CD4-positive, alpha-beta T cell treated with Interleukin-6 for 4 hours (primary cell): ENCODE measurements at regions not wholly inside any gene's neighbourhood (a gene's known extent, or its start where the extent isn't known, plus 50 kb on each side); places are given as distances from the start of the nearest gene placed in this dataset.

ENCODE experiments used
- DNase-seq: peaks from one replicate; pipeline ENCODE4 v3.0.0-alpha.2; 2020; ENCODE audit warnings: mixed read lengths

DNA sequence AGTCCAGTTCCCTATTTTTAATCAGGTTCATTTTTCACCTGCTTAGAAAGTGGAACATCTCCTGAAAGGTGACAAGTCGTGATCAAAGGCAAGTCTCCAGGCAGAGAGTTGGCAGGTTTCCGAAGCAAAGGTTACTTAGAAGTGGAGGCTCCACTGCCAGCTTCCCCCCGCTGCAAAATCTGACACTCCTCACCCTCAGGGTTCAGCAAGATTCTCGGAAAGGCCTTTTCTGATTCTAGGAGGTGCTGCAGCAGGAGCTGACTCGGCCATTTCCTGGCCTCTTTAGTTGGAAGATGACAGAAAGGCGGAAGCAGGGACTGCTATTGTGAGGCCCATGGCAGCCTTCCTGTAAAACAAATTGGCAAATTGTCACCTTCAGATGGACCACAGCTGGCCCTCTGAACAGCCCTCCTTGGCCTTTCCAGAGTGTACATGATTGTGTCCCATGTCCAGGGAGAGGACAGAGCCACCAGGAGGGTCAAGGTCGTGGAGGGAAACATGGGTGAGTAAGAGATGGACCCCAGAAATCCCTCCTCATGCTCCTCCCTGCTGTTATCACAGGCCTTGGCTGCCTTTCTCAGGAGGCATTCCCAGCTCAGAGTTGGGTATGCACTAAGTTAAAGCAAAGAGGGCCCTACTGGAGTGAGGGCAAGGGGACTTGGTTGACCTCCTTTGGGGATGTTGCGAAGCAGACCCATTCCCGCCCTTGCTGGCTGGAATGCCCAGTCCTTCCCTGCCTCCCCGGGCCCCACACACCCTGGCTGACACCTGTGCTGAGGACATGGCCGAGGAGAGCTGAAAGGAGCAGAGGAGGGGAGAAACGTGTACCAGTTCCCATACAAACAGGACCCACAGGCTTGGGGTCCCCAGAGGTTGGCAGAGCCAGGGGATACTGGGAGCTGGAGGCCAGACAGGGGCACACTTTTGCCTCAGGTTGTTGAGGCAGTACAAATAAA lies 115.5 kb upstream of the IRF2BP2 start:
- peak; percentile 69 for DNase-seq

DNA sequence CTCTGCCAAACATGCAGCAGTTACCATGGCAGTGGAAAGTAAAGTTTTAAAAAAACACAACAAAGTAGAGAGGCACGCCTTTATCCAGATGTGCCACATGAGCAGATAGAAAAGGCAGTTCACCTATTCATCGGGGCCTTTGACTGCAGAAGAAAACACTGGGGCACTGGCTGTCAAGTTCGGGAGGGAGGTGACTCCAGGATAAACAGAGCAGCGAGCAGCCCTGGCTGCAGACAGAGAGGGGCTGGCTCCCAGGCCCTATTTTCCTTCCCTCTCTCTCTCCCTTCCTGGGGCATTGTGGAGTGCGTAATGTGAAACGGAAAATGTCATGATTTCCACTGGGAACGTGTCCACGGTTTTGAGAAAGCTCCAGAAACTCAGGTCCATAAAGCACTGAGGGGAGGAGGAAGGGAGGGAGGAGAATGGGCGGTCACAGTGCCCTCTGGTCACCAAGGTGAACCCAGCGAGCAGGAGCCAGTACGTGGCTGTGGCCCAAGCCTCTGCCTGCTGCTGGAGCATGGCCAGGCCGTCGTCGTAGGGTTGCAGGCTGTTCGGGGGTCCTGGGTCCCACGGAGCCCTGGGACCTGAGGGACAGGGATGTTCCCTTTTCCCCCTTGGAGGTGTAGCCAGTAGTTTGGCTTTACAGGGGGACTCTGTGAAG lies 114.7 kb upstream of the IRF2BP2 start:
- peak; percentile 28 for DNase-seq

DNA sequence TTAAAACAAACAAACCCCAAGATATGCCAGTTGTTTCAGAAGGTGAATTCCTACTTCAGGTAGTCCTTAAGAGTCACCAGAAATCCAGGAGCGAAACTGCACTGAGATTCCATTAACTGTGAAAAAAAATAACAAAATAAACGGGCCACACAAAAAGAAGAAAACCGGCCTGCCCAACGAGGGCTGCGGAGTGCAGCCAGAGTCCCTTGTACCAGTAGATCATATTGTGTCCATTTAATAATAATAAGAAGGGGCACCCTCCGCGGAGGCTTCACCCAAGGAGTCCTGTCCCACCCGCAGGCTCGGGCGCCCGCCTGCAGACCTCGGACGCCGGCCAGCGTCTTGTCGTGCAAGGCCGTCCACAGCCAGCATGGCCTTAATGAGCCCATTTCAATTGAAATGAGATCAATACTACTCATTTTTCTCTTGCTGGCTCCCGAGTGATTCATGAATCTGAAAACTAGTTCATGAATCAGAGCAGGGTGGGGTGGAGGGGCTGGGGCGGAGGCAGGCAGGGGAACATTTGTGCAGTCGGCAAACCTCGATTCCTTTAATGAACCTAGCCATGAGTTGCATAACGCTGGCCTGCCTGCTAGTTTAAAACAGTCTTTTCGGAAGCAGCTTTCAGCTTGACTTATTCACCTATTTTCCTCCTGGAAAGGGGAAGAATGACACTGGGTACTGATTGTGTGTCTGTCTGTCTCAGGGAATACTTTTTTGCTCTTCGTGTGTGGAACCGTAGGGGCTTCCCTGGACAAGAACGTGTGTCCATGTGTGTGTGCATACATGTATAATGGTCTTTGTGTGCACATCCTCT lies 113.1 kb upstream of the IRF2BP2 start:
- peak; percentile 76 for DNase-seq

DNA sequence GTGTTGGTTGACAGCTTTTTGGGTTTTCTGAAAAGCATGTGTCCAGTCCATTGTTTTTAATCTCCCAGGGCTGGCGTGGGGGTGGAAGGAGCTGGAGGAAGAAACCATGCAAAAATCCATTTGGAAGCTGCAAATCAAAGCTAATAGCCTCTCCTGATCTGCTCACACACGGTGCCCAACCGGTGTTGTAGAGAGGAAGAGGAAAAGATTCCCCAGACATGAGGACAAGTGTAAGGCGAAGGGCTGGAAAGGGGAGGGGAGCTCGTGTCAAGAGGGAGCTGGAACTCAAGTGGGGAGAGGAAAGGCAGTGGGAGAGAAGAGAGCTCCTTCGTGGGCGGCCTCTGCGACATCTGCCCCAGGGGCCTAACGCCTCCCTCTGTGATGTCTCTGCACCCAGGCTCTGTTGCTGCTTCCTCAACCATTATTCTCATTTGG lies 112.3 kb upstream of the IRF2BP2 start:
- no peak for DNase-seq

DNA sequence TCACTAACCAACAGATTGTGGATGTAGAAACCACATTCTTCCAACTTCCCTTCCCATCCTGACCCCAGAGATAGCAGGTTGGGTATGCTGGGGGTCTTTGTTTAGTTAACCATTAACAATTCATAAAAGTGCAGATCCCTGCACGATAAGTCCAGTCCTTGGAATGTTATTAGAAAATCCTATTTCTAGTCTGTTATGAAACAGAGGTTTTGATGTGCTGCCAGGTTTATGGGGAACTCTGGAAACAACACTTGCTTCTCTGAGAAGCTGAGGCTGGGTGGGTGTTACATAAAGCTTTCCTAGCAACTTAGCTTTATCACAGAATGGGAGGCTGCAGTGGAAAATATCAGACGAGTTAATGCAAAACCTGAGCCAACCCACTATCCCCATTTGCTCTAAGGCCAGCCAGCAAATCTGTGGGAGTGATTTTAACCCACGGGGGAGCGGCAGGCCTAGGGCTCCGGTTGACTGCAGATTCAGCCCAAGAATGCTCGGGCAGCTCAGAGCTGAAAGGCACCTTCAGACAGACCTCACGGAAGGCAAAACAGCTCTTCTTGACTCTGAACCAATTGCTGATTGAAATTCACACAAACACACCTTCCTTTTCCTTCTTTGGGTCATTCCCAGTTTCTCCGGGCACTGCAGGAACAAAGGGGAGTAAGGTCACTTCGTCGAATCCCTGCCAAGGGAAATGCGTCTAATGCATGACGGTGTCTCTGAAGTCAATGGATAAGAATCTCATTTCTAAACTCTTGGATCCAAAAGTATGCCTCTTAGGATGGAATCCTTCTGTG lies 111.7 kb upstream of the IRF2BP2 start:
- DNase-seq: no peak

DNA sequence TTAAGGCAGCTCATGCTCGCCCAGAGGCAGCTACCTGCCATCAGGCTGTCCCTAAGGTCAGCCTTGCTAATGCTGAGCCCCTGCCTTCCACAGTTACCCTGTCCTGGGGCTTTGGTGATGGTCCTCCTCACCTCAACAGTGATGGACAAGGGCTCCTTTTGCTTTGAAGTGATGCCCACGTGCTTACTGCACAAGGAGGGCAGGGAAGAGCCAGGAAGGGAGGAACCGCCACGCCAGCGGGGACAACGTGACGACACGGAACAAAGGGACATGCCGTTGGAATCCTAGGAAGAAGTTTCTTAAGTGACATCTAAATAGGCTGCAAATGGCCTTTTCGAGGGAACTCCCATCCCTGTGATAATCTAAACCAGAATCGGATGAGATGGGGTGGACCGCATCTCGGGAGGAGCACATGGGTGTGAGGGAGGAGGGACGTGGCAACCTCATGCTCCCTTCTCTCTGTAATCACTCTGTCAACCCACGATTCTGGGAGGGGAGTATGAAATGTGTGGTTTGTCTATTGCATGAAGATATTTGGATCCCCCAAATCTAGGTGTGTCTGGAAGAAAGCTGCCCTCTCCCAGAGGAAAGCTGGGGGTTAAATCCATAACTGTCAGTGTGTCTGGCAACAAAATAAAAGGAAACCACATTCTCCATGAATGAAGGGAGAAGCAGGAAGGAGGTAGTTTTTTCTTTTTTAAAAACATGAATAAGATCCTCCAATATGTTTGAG lies 110.9 kb upstream of the IRF2BP2 start:
- DNase-seq: no peak

DNA sequence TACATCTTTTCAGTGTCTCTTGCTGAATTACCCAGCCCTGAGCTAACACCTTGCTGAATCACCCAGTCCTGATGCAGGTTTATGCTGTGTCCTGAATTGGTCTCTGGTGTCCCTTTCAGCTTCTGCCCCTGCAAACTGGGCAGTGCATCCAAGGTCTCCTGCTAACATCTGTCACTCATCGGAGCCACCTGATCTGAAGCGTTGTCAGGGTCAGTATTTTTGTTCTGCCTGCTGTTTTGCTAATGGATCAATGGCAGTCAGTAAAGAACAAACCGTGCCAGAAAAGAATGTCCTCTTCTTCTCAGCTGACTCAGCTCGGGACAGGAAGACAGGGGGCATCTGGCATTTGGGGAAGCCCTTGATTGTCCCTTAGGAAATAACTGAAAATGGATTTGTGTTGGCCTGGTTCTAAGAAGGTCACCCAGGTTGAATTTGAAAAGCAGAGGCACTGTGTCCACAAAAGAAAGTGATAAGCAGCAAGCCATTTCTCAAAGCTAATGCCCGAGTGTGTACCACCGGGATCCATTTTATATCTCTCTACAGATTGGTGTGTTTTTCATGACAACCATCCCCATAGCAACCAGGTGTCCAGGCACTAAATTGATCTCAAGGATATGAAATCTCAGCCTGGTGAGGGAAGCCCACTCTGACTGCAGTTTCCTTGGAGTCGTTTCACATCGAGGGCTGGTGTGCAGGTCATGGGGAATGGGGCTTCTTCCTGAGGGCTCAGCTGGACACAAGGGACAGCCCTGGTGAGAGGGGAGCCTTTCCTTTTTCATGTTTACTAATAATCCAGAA lies 109.7 kb upstream of the IRF2BP2 start:
- DNase-seq: no peak

DNA sequence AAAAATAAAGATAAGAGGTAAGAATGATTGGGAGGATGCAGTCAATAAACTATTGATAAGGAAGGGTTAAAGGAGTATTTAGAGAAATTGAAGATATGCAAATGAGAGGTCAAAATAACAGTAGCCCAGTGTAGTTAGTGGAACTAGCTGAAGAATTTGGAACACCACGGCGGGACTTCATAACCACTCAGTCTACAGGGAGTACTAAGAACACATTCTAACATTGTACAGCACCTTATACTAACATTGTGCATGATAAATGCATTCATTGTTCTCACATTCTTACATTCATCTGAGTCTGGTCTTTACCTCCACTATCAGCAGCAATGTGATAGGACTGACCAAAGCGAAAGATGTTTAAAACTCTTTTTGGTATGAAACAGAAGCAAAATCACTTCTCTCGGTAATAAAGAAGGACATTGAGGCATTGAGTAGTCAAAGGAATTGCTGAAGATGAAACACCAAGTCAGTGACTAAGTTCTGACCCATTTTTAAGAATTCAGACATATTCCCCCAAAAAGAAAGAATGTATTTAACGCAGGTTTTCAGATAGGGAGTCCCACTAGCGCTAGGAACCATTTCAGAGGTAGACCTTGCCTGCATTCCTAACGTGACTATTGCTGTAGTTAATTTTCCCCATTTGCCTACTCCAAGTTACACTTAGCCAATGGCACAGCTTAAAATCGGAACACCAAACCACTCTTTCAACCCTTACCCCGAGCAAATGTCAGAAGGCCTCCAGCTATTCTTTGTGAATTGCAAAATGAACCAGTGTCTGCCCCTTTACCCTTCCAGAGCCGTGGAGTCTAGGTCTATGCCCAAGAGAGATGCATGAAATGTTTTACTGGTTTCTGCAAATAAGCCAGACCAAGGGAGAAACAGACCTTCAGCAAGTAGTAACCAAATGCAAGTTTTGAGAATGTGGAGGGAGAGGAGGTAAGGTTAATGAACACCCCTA lies 108.8 kb upstream of the IRF2BP2 start:
- DNase-seq: no peak

DNA sequence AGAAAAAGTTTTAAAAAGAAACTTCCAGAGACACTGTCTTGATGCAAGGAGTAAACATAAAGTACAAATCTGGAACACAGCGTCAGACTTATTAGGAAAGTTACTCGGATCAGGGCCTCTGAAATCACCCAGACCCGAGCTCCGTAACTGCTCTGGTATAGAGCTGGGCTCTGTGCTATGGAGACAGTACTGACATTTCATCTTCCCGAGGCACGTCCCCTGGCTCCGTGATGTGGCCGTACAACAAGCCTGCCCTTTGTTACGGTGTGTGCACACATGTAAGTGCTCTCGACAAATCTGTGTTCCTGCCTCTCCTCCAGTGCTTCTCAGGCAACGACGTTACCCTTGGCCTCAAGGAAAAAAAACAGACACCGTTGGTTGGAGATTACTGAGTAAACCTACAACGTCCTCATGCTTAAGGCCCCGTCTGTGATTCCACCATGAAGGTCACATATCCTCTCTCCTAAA lies 107.0 kb upstream of the IRF2BP2 start:
- no peak for DNase-seq

DNA sequence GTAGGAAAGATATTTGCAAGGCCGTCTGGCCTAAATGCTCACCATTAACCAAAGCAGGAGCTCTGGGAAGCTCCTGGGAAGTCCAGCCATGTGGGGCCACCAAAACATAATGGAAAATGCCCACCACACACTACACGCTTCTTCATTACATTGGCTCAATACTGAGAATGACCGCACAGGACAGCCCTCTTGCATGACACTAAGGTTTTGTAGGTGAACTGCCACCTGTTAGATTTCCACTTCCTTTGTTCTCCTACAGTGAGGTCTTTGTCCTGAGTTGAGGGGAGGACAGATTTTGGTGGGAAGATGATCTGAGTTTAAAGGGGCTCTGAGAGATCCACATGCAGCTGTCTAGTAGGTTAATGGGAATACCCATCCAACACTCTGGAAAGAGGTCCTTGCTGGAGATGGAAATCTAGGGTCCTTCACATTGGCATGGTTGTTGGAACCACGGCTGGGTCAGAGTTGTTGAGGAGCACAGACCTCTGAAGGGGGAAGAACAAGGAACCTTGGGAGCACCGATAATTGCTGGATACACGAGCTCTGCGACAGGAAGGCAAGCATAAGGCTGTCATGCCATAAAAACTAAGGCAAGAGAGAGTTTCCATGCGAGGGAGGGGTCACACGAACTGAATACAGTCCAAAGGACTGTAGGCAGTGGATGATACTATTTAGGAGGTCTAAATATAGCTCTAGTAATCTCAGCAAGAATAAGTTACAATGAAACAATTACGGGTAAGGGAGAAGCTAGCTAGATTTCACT lies 105.5 kb upstream of the IRF2BP2 start:
- no peak for DNase-seq

DNA sequence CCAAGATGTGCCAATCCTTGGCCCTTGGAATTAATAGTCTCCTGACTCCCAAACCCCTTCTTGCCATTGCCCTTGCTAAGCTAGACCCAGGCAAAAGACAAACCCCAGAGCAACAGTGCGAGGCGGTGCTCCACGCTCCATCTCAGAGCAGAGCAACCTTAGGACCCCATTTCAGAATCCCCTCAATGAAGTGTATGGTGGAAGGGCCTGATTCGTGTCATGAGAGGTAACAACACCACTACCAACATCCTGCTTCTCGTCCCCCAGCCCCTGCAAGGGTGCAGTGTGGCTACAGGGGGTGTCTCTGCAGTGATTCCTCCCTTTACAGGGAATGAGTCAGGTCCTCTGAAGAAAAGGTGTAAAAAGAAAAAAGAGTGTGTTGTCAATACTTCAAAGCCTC lies 103.9 kb upstream of the IRF2BP2 start:
- no peak for DNase-seq

DNA sequence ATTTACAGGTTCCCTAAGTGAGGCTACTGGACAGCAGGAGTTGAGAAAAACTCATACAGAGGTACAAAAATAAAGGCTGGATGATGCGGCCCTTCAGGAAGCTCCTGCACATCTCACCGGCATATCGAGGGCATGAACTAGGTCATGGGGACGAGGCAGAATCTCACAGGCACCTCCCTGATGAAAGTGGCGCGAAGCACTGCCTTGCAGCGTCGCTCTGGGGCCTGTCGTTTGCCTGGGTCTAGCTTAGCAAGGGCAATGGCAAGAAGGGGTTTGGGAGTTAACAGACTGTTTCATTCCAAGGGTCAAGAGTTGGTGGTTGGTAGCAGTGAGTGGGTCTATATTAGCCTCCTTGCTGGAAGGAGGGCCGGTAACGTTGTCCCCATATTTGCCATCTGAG lies 103.5 kb upstream of the IRF2BP2 start:
- no peak for DNase-seq

DNA sequence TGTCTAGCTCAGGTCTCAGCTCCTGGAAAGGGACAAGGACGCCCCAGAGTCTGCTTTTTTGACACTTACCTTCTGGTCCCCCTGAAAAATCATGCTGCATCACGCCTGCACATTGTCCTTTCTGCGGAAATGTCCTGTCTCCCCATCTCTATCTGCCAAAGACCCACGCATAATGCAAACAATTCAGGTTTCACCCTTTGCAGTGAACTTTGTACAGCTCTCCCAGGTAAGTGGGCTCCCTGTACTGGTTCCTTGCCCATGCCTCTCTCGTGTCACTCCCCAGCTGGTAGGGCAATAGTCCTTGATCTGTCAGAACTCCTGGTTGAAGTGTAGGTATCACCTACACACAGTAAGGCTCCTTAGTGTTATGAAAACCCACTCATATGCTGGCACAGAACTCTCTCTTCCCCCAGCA lies 102.9 kb upstream of the IRF2BP2 start:
- DNase-seq: no peak

DNA sequence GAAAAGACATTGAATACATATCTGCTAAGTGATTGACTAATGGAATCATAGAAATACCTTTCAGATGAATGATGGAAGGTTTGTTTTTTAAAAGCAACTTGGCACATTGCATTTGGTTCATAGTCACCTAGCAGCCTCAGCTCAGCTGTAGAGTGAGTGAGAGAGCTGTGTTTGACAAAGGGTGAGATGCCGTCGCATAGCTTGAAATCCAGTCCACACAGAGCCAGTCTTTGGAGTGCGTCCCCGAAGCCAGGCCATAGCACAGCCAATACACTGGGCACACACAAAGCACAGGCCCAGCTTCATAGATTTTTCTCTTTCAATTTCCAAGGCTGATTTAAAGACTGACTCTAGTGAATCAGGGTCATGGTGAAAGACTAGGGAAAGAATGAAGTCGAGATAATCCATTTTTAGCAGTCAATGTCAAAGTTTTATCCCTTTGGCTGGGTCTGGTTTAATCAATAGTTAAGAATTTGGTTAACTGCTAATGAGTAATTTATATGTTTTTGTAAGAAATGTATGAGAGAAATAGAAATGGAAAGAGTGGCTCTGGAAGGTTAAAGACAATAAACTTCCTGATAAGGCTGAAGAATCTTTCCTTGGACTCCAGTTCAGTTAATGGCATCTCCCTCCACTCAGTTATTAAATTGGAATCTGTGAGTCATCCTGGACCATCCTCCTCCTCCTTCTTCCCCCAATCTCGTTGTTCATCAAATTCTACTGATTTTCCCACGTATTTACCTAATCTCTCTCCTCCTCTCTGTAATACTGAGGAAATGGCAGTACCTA lies 101.2 kb upstream of the IRF2BP2 start:
- no peak for DNase-seq

DNA sequence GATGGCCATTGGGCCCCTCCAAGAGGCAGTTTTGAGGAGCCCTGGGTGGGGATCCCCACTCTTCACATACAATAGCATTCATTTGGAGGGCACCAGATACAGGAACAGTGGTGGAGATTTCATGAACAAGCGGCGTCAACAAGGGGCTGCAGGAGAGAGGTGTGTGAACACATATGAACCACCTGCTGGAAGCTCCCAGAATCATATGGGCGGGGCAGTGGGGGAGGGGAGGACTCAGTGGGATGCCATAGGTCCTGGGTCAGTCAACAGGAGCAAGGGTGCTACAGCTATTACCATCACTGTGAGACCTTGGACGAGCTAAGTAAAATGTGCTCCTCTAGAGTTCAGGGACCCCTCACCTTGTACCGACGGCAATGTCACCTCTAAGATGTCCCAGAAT lies 100.4 kb upstream of the IRF2BP2 start:
- no peak for DNase-seq

DNA sequence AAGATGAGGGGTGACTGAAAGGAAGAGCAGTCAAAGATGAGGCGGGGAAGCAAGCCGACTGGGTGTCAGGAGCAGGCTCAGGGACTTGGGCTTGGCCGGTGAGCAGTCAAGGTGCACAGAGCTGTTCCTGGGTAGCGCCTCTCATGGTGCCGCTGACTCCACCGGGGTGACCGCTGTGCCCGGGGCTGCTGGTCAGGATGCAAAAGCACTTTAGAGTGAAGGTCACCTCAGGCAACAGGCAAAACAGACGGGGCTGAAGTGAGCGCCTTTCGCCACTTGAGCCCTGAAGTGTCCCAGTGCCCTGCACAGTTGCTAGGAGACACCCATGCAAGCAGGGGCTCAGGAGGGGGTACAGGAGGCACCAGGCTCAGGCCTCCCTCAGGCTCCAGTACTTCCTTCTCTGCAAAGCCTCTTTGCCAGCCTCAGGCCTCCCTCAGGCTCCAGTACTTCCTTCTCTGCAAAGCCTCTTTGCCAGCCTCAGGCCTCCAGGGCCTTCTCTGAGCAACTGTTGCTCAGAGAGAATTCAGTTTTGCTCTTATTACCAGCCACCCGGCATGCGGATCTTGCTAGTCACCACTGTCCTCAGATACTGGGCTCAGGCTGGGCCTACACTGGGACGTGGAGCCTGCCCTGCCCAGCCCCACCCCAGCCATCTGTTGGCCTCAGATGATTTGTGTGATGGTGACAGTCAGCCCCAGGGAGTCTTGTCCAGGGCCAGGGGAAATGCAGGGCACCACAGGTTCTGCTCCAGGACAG lies 99.7 kb upstream of the IRF2BP2 start:
- no peak for DNase-seq
